Stimulated activated naive CD4-positive, alpha-beta T cell (primary cell): ENCODE measurements at regions not wholly inside any gene's neighbourhood (a gene's known extent, or its start where the extent isn't known, plus 50 kb on each side); places are given as distances from the start of the nearest gene placed in this dataset.

Experiments used
- DNase-seq, 6 experiments: peaks; one replicate each; lab custom pipeline; 2025; lab: John Stamatoyannopoulos, UW

- no peak for DNase-seq
Observed at GRCh38 chr5:174288439-174288838, 242.9 kb downstream of the NSG2 start.

GRCh38 chr5:174291162-174291561 is 245.7 kb downstream of the NSG2 start:
- DNase-seq: no peak

GRCh38 chr5:174292348-174292747 is 246.8 kb downstream of the NSG2 start:
- no peak for DNase-seq

GRCh38 chr5:174293006-174293405 is 247.5 kb downstream of the NSG2 start:
- DNase-seq: no peak

- no peak for DNase-seq
Observed at GRCh38 chr5:174293481-174293880, 248.0 kb downstream of the NSG2 start.

GRCh38 chr5:174294891-174295620 is 249.6 kb downstream of the NSG2 start:
- no peak for DNase-seq

GRCh38 chr5:174295702-174296436 is 250.4 kb downstream of the NSG2 start:
- DNase-seq: no peak

GRCh38 chr5:174300118-174300940 is 254.8 kb downstream of the NSG2 start:
- DNase-seq: no peak

- DNase-seq: no peak
Observed at GRCh38 chr5:174300941-174301761, 255.6 kb downstream of the NSG2 start.

- no peak for DNase-seq
Observed at GRCh38 chr5:174301848-174302625, 256.5 kb downstream of the NSG2 start.

GRCh38 chr5:174303035-174303434 is 257.5 kb downstream of the NSG2 start:
- no peak for DNase-seq

GRCh38 chr5:174303437-174304045 is 258.0 kb downstream of the NSG2 start:
- DNase-seq: no peak

GRCh38 chr5:174305241-174305681 is 259.8 kb downstream of the NSG2 start:
- DNase-seq: no peak

GRCh38 chr5:174306345-174307030 is 261.0 kb downstream of the NSG2 start:
- no peak for DNase-seq

- DNase-seq: no peak
Observed at GRCh38 chr5:174307031-174307408, 261.5 kb downstream of the NSG2 start.

- DNase-seq: no peak
Observed at GRCh38 chr5:174307656-174308271, 262.3 kb downstream of the NSG2 start.

GRCh38 chr5:174309131-174309795 is 263.8 kb downstream of the NSG2 start:
- DNase-seq: no peak

- no peak for DNase-seq
Observed at GRCh38 chr5:174310243-174310642, 264.7 kb downstream of the NSG2 start.

- DNase-seq: no peak
Observed at GRCh38 chr5:174310706-174311105, 265.2 kb downstream of the NSG2 start.
